ENCODE measurements at regions not wholly inside any gene's neighbourhood (a gene's known extent, or its start where the extent isn't known, plus 50 kb on each side); places are given as distances from the start of the nearest gene placed in this dataset.

DNA sequence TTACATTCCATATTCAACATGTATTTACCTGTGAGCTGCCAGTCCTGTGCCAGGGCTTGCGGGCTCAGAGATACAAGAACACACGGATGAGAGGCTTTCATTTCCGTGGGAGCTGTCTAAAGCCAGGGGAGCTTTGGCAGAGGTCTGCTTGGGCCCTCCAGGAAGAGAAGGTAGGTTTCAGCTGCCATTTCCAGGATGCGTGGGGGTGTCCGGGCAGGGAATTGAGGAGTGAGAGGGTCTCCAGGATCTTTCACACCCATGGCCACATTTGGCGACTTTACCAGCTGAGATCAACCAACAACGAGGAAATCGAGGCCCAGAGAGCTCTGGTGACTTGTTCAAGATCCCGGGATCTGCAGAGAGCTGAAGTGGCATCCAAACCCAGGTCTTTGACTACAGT lies 119.6 kb downstream of the BUD13 start:
- Histone ChIP-seq H3K9me3 (ENCODE audit: low read length) (peaks cover 6% of the 10 kb centered on the region), H3F3A (ENCODE audit: insufficient read depth, low read length, poor library complexity, severe bottlenecking) (no peaks in the 10 kb centered on the region), H4K20me1 (ENCODE audit: insufficient read depth) (no peaks in the 10 kb centered on the region), H3K9me2 (ENCODE audit: insufficient read depth, low read length) (no peaks in the 10 kb centered on the region), H3K27me3 (ENCODE audit: insufficient read depth, low read depth, low read length) (no peaks in the 10 kb centered on the region), H3K9ac (ENCODE audit: low read length) (no peak overlapping the region), H2AFZ (ENCODE audit: low read depth, low read length) (no peak overlapping the region), H3K4me2 (ENCODE audit: low read length) (no peak overlapping the region), H3K36me3 (ENCODE audit: insufficient read depth, low read length) (no peaks in the 10 kb centered on the region), H3K27ac (ENCODE audit: low read length) (no peak overlapping the region), H3K79me2 (replicated peaks; ENCODE audit: insufficient read depth, low read length) (no peaks in the 10 kb centered on the region), H3K4me3 (ENCODE audit: low read length) (no peak overlapping the region)
- TF ChIP-seq TAF1 (IDR thresholded peaks at IDR 0.05; ENCODE audit: low read depth) (no peak), POLR2AphosphoS5 (IDR thresholded peaks at IDR 0.05) (no peak), MXI1 (conservative IDR thresholded peaks at IDR 0.05; ENCODE audit: poor library complexity, severe bottlenecking) (no peak), SMC3 (conservative IDR thresholded peaks at IDR 0.05; ENCODE audit: poor library complexity) (no peak), RAD21 (conservative IDR thresholded peaks at IDR 0.05) (no peak), EP300 (conservative IDR thresholded peaks at IDR 0.05; ENCODE audit: poor library complexity, severe bottlenecking) (no peak), EZH2 (IDR thresholded peaks at IDR 0.05; ENCODE audit: borderline replicate concordance, insufficient read depth, low read length, poor library complexity, severe bottlenecking) (no peak)
- TF ChIP-seq, protein P1, sequence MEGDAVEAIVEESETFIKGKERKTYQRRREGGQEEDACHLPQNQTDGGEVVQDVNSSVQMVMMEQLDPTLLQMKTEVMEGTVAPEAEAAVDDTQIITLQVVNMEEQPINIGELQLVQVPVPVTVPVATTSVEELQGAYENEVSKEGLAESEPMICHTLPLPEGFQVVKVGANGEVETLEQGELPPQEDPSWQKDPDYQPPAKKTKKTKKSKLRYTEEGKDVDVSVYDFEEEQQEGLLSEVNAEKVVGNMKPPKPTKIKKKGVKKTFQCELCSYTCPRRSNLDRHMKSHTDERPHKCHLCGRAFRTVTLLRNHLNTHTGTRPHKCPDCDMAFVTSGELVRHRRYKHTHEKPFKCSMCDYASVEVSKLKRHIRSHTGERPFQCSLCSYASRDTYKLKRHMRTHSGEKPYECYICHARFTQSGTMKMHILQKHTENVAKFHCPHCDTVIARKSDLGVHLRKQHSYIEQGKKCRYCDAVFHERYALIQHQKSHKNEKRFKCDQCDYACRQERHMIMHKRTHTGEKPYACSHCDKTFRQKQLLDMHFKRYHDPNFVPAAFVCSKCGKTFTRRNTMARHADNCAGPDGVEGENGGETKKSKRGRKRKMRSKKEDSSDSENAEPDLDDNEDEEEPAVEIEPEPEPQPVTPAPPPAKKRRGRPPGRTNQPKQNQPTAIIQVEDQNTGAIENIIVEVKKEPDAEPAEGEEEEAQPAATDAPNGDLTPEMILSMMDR (IDR thresholded peaks at IDR 0.05; ENCODE audit: poor library complexity, severe bottlenecking): no peak
- TF ChIP-seq, protein P2, sequence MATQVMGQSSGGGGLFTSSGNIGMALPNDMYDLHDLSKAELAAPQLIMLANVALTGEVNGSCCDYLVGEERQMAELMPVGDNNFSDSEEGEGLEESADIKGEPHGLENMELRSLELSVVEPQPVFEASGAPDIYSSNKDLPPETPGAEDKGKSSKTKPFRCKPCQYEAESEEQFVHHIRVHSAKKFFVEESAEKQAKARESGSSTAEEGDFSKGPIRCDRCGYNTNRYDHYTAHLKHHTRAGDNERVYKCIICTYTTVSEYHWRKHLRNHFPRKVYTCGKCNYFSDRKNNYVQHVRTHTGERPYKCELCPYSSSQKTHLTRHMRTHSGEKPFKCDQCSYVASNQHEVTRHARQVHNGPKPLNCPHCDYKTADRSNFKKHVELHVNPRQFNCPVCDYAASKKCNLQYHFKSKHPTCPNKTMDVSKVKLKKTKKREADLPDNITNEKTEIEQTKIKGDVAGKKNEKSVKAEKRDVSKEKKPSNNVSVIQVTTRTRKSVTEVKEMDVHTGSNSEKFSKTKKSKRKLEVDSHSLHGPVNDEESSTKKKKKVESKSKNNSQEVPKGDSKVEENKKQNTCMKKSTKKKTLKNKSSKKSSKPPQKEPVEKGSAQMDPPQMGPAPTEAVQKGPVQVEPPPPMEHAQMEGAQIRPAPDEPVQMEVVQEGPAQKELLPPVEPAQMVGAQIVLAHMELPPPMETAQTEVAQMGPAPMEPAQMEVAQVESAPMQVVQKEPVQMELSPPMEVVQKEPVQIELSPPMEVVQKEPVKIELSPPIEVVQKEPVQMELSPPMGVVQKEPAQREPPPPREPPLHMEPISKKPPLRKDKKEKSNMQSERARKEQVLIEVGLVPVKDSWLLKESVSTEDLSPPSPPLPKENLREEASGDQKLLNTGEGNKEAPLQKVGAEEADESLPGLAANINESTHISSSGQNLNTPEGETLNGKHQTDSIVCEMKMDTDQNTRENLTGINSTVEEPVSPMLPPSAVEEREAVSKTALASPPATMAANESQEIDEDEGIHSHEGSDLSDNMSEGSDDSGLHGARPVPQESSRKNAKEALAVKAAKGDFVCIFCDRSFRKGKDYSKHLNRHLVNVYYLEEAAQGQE (IDR thresholded peaks at IDR 0.05; ENCODE audit: borderline replicate concordance): no peak

DNA sequence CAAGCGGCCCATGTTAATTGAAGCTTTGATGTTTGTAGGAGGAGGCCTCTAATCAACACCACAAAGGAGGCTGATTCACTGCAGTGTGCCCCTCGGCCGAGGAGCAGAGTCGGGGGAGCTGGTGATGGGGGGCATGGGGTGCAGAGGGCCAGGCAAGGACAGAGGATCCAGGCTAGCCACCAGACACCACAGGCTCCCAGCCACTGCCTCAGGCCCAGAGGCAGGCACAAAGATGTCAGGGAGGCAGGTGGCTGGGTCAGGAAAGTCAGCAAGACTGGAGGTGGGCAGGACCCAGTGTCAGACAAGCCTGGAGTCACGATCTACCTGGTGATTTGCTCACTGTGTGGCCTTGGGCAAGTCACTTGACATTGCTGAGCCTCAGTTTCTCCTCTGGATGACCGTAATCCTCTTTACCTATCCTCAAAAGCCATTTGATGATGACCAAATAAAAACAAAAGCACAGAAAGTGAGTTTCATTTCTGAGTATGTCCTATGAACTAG lies 121.0 kb downstream of the BUD13 start:
- Histone ChIP-seq H3K4me2 (ENCODE audit: low read length) (no peak overlapping the region), H3K36me3 (ENCODE audit: insufficient read depth, low read length) (no peaks in the 10 kb centered on the region), H3K79me2 (replicated peaks; ENCODE audit: insufficient read depth, low read length) (no peaks in the 10 kb centered on the region), H3K9me2 (ENCODE audit: insufficient read depth, low read length) (no peaks in the 10 kb centered on the region), H3K4me3 (ENCODE audit: low read length) (no peak overlapping the region), H3K27ac (ENCODE audit: low read length) (no peak overlapping the region), H3K9me3 (ENCODE audit: low read length) (peaks cover 6% of the 10 kb centered on the region), H3K27me3 (ENCODE audit: insufficient read depth, low read depth, low read length) (no peaks in the 10 kb centered on the region), H3F3A (ENCODE audit: insufficient read depth, low read length, poor library complexity, severe bottlenecking) (no peaks in the 10 kb centered on the region), H4K20me1 (ENCODE audit: insufficient read depth) (no peaks in the 10 kb centered on the region), H3K9ac (ENCODE audit: low read length) (no peak overlapping the region), H2AFZ (ENCODE audit: low read depth, low read length) (no peak overlapping the region)
- TF ChIP-seq, protein P1 (IDR thresholded peaks at IDR 0.05; ENCODE audit: poor library complexity, severe bottlenecking): no peak
- TF ChIP-seq, protein P2 (IDR thresholded peaks at IDR 0.05; ENCODE audit: borderline replicate concordance): no peak
- TF ChIP-seq EZH2 (IDR thresholded peaks at IDR 0.05; ENCODE audit: borderline replicate concordance, insufficient read depth, low read length, poor library complexity, severe bottlenecking) (no peak), RAD21 (conservative IDR thresholded peaks at IDR 0.05) (no peak), SMC3 (conservative IDR thresholded peaks at IDR 0.05; ENCODE audit: poor library complexity) (no peak), TAF1 (IDR thresholded peaks at IDR 0.05; ENCODE audit: low read depth) (no peak), MXI1 (conservative IDR thresholded peaks at IDR 0.05; ENCODE audit: poor library complexity, severe bottlenecking) (no peak), EP300 (conservative IDR thresholded peaks at IDR 0.05; ENCODE audit: poor library complexity, severe bottlenecking) (no peak), POLR2AphosphoS5 (IDR thresholded peaks at IDR 0.05) (no peak)

Data from neural cell (in vitro differentiated cells).